Fibroblast of skin of scalp (primary cell): ENCODE measurements at regions not wholly inside any gene's neighbourhood (a gene's known extent, or its start where the extent isn't known, plus 50 kb on each side); places are given as distances from the start of the nearest gene placed in this dataset.
A peak's percentile ranks its signal among the peaks of the same experiment; 100 is the strongest.

Source experiments
- DNase-seq: peaks from one replicate; pipeline ENCODE4 v3.0.0-alpha.2; 2013

GRCh38 chr14:100638211-100638855 is 51.1 kb upstream of the BEGAIN start:
- DNase-seq, result no peak

- DNase-seq, result no peak
Measured at GRCh38 chr14:100639280-100639679, 52.1 kb upstream of the BEGAIN start.

GRCh38 chr14:100640471-100641273 is 53.5 kb upstream of the BEGAIN start:
- peak; percentile 92 for DNase-seq

GRCh38 chr14:100641274-100641860 is 54.1 kb upstream of the BEGAIN start:
- DNase-seq, result peak; percentile 29

- no peak for DNase-seq
Measured at GRCh38 chr14:100643426-100643825, 56.2 kb upstream of the BEGAIN start.

GRCh38 chr14:100644383-100644782 is 57.2 kb upstream of the BEGAIN start:
- no peak for DNase-seq

- DNase-seq, result no peak
Measured at GRCh38 chr14:100644784-100645183, 57.6 kb upstream of the BEGAIN start.

GRCh38 chr14:100645196-100645981 is 58.2 kb upstream of the BEGAIN start:
- peak; percentile 78 for DNase-seq

GRCh38 chr14:100645982-100646314 is 58.7 kb upstream of the BEGAIN start:
- DNase-seq, result no peak

- DNase-seq, result no peak
Measured at GRCh38 chr14:100648474-100649172, 61.4 kb upstream of the BEGAIN start.

- peak; percentile 31 for DNase-seq
Measured at GRCh38 chr14:100649173-100649519, 61.9 kb upstream of the BEGAIN start.

- peak; percentile 44 for DNase-seq
Measured at GRCh38 chr14:100651999-100652508, 64.8 kb upstream of the BEGAIN start.

GRCh38 chr14:100652744-100653143 is 65.5 kb upstream of the BEGAIN start:
- no peak for DNase-seq

GRCh38 chr14:100653409-100653808 is 66.2 kb upstream of the BEGAIN start:
- no peak for DNase-seq

GRCh38 chr14:100654025-100654813 is 67.0 kb upstream of the BEGAIN start:
- no peak for DNase-seq

GRCh38 chr14:100654814-100655740 is 67.9 kb upstream of the BEGAIN start:
- DNase-seq, result no peak

- DNase-seq, result no peak
Measured at GRCh38 chr14:100655741-100656085, 68.5 kb upstream of the BEGAIN start.

- DNase-seq, result no peak
Measured at GRCh38 chr14:100656996-100657395, 69.7 kb upstream of the DLK1 start.

GRCh38 chr14:100657780-100658179 is 68.9 kb upstream of the DLK1 start:
- DNase-seq, result no peak

GRCh38 chr14:100658181-100658886 is 68.4 kb upstream of the DLK1 start:
- no peak for DNase-seq
